ENCODE measurements at regions not wholly inside any gene's neighbourhood (a gene's known extent, or its start where the extent isn't known, plus 50 kb on each side); places are given as distances from the start of the nearest gene placed in this dataset.

GRCh38 chr3:162034368-162034767 is 537.8 kb downstream of the OTOL1 start:
- Histone ChIP-seq H3K9me3 (ENCODE audit: severe bottlenecking) (no peaks in the 10 kb centered on the region), H3K36me3 (ENCODE audit: low read depth) (no peaks in the 10 kb centered on the region)
- no peak for DNase-seq (ENCODE audit: low spot score)

DNA sequence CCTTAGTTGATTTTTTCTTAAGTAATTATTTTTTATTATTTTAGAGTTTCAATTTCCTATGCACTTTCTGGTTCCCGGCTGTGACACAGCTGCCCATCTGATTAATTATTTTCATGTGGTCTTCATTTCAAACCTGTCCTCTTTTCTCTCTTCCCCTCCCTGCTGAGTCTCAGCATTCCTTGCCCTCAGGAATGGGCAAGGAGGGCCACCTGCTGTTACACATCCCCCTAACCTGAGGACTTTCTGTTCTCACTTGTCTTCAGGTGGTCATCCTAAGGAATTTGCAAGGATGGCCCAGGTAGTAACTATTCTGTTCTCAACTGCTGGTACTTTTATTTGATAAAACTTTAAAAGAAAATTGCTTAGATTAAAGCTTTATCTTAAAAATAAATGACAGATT is 545.0 kb downstream of the OTOL1 start:
- Histone ChIP-seq H3K4me1 (ENCODE audit: insufficient read depth, poor library complexity, severe bottlenecking) (no peaks in the 10 kb centered on the region), H3K36me3 (ENCODE audit: low read depth) (no peaks in the 10 kb centered on the region), H3K27me3 (ENCODE audit: insufficient read depth, poor library complexity, severe bottlenecking) (no peaks in the 10 kb centered on the region), H3K27ac (ENCODE audit: poor library complexity, severe bottlenecking) (no peak overlapping the region), H3K9me3 (ENCODE audit: severe bottlenecking) (no peaks in the 10 kb centered on the region), H3K4me3 (ENCODE audit: severe bottlenecking) (no peak overlapping the region)
- TF ChIP-seq CTCF (IDR thresholded peaks at IDR 0.05; ENCODE audit: poor library complexity, severe bottlenecking) = peak; percentile 17
- ATAC-seq (ENCODE audit: low read depth) (no peak), DNase-seq (ENCODE audit: low spot score) (no peak)

More at GRCh38 chr3:162034368-162034767, 537.8 kb downstream of the OTOL1 start:
- no peak for TF ChIP-seq CTCF (IDR thresholded peaks at IDR 0.05; ENCODE audit: poor library complexity, severe bottlenecking)
- Histone ChIP-seq H3K4me3 (ENCODE audit: severe bottlenecking) (no peak overlapping the region), H3K27me3 (ENCODE audit: insufficient read depth, poor library complexity, severe bottlenecking) (no peaks in the 10 kb centered on the region), H3K27ac (ENCODE audit: poor library complexity, severe bottlenecking) (no peak overlapping the region), H3K4me1 (ENCODE audit: insufficient read depth, poor library complexity, severe bottlenecking) (no peaks in the 10 kb centered on the region)
- peak; percentile 35; the same call in 1 of the 3 replicates for ATAC-seq (ENCODE audit: low read depth)

- no peak for TF ChIP-seq CTCF (IDR thresholded peaks at IDR 0.05; ENCODE audit: poor library complexity, severe bottlenecking)
- H3K36me3 ChIP-seq (ENCODE audit: low read depth) = no peaks in the 10 kb centered on the region
- H3K9me3 ChIP-seq (ENCODE audit: severe bottlenecking) = no peaks in the 10 kb centered on the region
- DNase-seq (ENCODE audit: low spot score) (no peak), ATAC-seq (ENCODE audit: low read depth) (no peak)
- H3K4me1 ChIP-seq (ENCODE audit: insufficient read depth, poor library complexity, severe bottlenecking) = no peaks in the 10 kb centered on the region
- no peak overlapping the region for H3K27ac ChIP-seq (ENCODE audit: poor library complexity, severe bottlenecking)
- no peaks in the 10 kb centered on the region for H3K27me3 ChIP-seq (ENCODE audit: insufficient read depth, poor library complexity, severe bottlenecking)
- no peak overlapping the region for H3K4me3 ChIP-seq (ENCODE audit: severe bottlenecking)
These were observed 556.0 kb downstream of the OTOL1 start for GRCh38 chr3:162052636-162053035.

DNA sequence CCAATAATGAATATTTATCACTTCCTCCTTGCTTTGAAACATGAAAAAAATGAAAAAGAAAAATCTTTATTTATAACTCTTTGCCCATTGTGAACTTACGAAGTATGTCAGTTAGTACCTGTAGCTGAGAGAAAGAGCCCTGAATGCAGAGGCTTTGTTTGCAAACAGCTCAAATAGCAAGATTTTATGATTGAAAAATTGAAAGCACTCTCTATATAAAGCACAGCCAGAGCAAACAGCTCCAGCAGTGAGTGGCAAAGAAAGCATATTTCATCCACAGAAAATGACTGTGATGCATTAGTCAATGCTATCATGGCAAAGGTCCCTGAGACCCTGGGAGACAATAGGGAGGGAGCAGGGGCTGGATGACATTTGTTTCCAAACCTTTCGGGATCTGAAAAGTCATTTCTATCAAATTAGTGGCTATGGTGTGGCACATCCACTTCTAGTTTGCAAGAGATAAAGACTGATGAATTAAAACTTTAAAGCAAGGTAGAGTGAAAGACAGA is 576.1 kb downstream of the OTOL1 start:
- H3K4me3 ChIP-seq (ENCODE audit: severe bottlenecking) = no peak overlapping the region
- DNase-seq (ENCODE audit: low spot score) (no peak), ATAC-seq (ENCODE audit: low read depth) (no peak)
- no peaks in the 10 kb centered on the region for H3K4me1 ChIP-seq (ENCODE audit: insufficient read depth, poor library complexity, severe bottlenecking)
- H3K27ac ChIP-seq (ENCODE audit: poor library complexity, severe bottlenecking) = no peak overlapping the region
- TF ChIP-seq CTCF (IDR thresholded peaks at IDR 0.05; ENCODE audit: poor library complexity, severe bottlenecking) = no peak
- H3K36me3 ChIP-seq (ENCODE audit: low read depth) = no peaks in the 10 kb centered on the region
- H3K27me3 ChIP-seq (ENCODE audit: insufficient read depth, poor library complexity, severe bottlenecking) = no peaks in the 10 kb centered on the region
- no peaks in the 10 kb centered on the region for H3K9me3 ChIP-seq (ENCODE audit: severe bottlenecking)

GRCh38 chr3:162073422-162073975 is 576.9 kb downstream of the OTOL1 start:
- no peak for ATAC-seq (ENCODE audit: low read depth)

More at GRCh38 chr3:162073422-162073975, 576.9 kb downstream of the OTOL1 start:
- no peaks in the 10 kb centered on the region for H3K9me3 ChIP-seq (ENCODE audit: severe bottlenecking)
- H3K4me1 ChIP-seq (ENCODE audit: insufficient read depth, poor library complexity, severe bottlenecking) = no peaks in the 10 kb centered on the region
- H3K27me3 ChIP-seq (ENCODE audit: insufficient read depth, poor library complexity, severe bottlenecking) = no peaks in the 10 kb centered on the region
- H3K27ac ChIP-seq (ENCODE audit: poor library complexity, severe bottlenecking) = no peak overlapping the region
- TF ChIP-seq CTCF (IDR thresholded peaks at IDR 0.05; ENCODE audit: poor library complexity, severe bottlenecking) = no peak
- no peak overlapping the region for H3K4me3 ChIP-seq (ENCODE audit: severe bottlenecking)
- DNase-seq (ENCODE audit: low spot score) = no peak
- H3K36me3 ChIP-seq (ENCODE audit: low read depth) = no peaks in the 10 kb centered on the region

Data from RWPE2 (cell line).